ENCODE measurements at regions not wholly inside any gene's neighbourhood (a gene's known extent, or its start where the extent isn't known, plus 50 kb on each side); places are given as distances from the start of the nearest gene placed in this dataset.

DNA sequence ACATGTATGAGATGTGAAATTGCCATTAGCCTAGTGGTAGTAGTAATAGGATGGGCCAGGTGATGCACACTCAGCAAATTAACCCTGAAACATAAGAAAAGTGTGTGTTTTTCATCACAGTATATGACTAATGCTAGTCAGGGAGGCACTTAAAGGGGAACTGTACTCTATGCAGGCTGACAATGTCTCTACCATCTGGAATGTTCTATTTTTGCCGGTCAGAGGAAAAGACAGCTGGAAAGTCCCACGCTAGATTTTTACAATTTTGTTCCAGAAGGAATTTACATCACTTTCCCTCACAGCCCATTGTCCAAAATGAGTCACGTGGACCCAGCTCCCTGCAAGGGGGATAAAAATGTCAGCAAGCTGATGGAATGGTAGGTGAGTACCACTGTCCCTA lies 746.3 kb upstream of the CHAC2 start:
- TF ChIP-seq, protein P1, sequence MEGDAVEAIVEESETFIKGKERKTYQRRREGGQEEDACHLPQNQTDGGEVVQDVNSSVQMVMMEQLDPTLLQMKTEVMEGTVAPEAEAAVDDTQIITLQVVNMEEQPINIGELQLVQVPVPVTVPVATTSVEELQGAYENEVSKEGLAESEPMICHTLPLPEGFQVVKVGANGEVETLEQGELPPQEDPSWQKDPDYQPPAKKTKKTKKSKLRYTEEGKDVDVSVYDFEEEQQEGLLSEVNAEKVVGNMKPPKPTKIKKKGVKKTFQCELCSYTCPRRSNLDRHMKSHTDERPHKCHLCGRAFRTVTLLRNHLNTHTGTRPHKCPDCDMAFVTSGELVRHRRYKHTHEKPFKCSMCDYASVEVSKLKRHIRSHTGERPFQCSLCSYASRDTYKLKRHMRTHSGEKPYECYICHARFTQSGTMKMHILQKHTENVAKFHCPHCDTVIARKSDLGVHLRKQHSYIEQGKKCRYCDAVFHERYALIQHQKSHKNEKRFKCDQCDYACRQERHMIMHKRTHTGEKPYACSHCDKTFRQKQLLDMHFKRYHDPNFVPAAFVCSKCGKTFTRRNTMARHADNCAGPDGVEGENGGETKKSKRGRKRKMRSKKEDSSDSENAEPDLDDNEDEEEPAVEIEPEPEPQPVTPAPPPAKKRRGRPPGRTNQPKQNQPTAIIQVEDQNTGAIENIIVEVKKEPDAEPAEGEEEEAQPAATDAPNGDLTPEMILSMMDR (IDR thresholded peaks at IDR 0.05) = no peak
- no peak for TF ChIP-seq POLR2A (IDR thresholded peaks at IDR 0.05)
- no peak for TF ChIP-seq EP300 (IDR thresholded peaks at IDR 0.05)
- TF ChIP-seq POLR2AphosphoS5 (IDR thresholded peaks at IDR 0.05) = no peak
